ENCODE measurements at regions not wholly inside any gene's neighbourhood (a gene's known extent, or its start where the extent isn't known, plus 50 kb on each side); places are given as distances from the start of the nearest gene placed in this dataset.

DNA sequence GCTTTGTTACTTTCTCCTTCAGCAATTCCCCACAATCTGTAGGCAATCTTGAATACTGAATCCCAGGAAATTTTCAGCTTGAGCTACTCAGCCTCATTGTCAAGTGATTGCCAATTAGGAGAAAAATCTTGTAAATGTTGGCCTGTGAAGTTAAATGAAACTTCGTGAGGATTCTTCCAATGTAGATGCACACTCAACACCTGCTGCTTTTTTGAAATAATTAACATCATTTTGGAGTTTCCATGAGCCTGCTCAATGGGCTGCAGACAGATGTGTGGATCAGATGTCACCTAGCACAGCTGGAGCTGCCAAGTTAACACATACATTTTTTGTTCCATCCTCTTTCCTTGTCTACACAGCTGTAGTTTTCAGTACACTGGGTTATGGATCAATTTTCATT, 645.6 kb upstream of the LUZP2 start:
- Histone ChIP-seq H3K4me3 (ENCODE audit: control insufficient read depth in 2 of 3, extremely low read depth in 1 of 3, insufficient read depth in 2 of 3, low read depth in 1 of 3, low read length in 3 of 3) (no peak overlapping the region), H3K36me3 (ENCODE audit: control insufficient read depth in 2 of 2, extremely low read depth in 1 of 2, insufficient read depth in 2 of 2, low read length in 2 of 2) (no peaks in the 10 kb centered on the region), H3K9ac (ENCODE audit: control insufficient read depth, extremely low read depth, insufficient read depth, low read length) (no peak overlapping the region), H3K4me1 (ENCODE audit: control insufficient read depth, extremely low read depth, insufficient read depth, low read length) (no peaks in the 10 kb centered on the region), H2AFZ (ENCODE audit: control insufficient read depth, low read length) (no peak overlapping the region), H3K9me3 (ENCODE audit: control insufficient read depth, low read depth, low read length) (no peaks in the 10 kb centered on the region), H4K20me1 (ENCODE audit: control insufficient read depth, extremely low read depth, insufficient read depth, low read length) (no peaks in the 10 kb centered on the region), H3K79me2 (ENCODE audit: control insufficient read depth, insufficient read depth, low read length) (no peaks in the 10 kb centered on the region), H3K27me3 (ENCODE audit: control insufficient read depth, extremely low read depth, insufficient read depth, low read length) (no peaks in the 10 kb centered on the region), H3K9me1 (ENCODE audit: control insufficient read depth, extremely low read depth, insufficient read depth, low read length) (no peaks in the 10 kb centered on the region), H3K4me2 (ENCODE audit: control insufficient read depth, extremely low read depth, insufficient read depth, low read depth, low read length) (no peak overlapping the region), H3K27ac (ENCODE audit: control insufficient read depth, insufficient read depth, low read length) (no peak overlapping the region)
- TF ChIP-seq, protein P1, sequence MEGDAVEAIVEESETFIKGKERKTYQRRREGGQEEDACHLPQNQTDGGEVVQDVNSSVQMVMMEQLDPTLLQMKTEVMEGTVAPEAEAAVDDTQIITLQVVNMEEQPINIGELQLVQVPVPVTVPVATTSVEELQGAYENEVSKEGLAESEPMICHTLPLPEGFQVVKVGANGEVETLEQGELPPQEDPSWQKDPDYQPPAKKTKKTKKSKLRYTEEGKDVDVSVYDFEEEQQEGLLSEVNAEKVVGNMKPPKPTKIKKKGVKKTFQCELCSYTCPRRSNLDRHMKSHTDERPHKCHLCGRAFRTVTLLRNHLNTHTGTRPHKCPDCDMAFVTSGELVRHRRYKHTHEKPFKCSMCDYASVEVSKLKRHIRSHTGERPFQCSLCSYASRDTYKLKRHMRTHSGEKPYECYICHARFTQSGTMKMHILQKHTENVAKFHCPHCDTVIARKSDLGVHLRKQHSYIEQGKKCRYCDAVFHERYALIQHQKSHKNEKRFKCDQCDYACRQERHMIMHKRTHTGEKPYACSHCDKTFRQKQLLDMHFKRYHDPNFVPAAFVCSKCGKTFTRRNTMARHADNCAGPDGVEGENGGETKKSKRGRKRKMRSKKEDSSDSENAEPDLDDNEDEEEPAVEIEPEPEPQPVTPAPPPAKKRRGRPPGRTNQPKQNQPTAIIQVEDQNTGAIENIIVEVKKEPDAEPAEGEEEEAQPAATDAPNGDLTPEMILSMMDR (optimal IDR thresholded peaks at IDR 0.05 in 1 of 3, IDR thresholded peaks at IDR 0.05 in 1 of 3, conservative IDR thresholded peaks at IDR 0.05 in 1 of 3; ENCODE audit: extremely low read depth in 1 of 3, insufficient read depth in 2 of 3, low read length in 3 of 3), result no peak
- TF ChIP-seq EZH2 (IDR thresholded peaks at IDR 0.05; ENCODE audit: low read length), result no peak
- FAIRE-seq (no peak), DNase-seq (ENCODE audit: low read depth, low spot score) (no peak)
- dilution Hi-C loops (cut with MboI; ENCODE audit: extremely low pct_ligation_motif_present, low sequenced_read_pairs), result no loop called here

DNA sequence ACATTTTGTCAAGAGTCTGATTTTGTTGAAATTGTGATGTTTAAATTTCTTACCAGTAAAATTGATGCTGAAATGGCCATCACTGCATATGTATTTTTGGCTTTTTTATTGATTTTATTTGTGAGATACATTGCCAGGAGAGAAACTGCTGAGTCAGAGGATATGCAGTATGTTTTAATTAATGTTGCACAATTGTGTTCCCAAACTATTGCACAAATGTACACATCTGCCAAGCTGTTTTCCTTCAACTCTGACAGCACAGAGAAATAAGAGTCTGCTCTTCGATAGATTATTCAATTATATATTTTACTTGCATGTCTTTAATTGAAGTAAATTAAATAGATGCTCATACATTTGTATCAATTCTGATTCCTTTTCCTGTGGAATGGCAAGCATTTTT, 640.2 kb upstream of the LUZP2 start:
- Histone ChIP-seq H2AFZ (ENCODE audit: control insufficient read depth, low read length) (no peak overlapping the region), H3K4me2 (ENCODE audit: control insufficient read depth, extremely low read depth, insufficient read depth, low read depth, low read length) (no peak overlapping the region)
- no peak for FAIRE-seq

More for the DNA sequence above, 640.2 kb upstream of the LUZP2 start:
- Histone ChIP-seq H3K9me3 (ENCODE audit: control insufficient read depth, low read depth, low read length) (no peaks in the 10 kb centered on the region), H3K9ac (ENCODE audit: control insufficient read depth, extremely low read depth, insufficient read depth, low read length) (no peak overlapping the region), H3K79me2 (ENCODE audit: control insufficient read depth, insufficient read depth, low read length) (no peaks in the 10 kb centered on the region), H3K4me1 (ENCODE audit: control insufficient read depth, extremely low read depth, insufficient read depth, low read length) (no peaks in the 10 kb centered on the region), H3K36me3 (ENCODE audit: control insufficient read depth in 2 of 2, extremely low read depth in 1 of 2, insufficient read depth in 2 of 2, low read length in 2 of 2) (no peaks in the 10 kb centered on the region), H4K20me1 (ENCODE audit: control insufficient read depth, extremely low read depth, insufficient read depth, low read length) (no peaks in the 10 kb centered on the region), H3K9me1 (ENCODE audit: control insufficient read depth, extremely low read depth, insufficient read depth, low read length) (no peaks in the 10 kb centered on the region), H3K27me3 (ENCODE audit: control insufficient read depth, extremely low read depth, insufficient read depth, low read length) (no peaks in the 10 kb centered on the region), H3K4me3 (ENCODE audit: control insufficient read depth in 2 of 3, extremely low read depth in 1 of 3, insufficient read depth in 2 of 3, low read depth in 1 of 3, low read length in 3 of 3) (no peak overlapping the region), H3K27ac (ENCODE audit: control insufficient read depth, insufficient read depth, low read length) (no peak overlapping the region)
- no peak for DNase-seq (ENCODE audit: low read depth, low spot score)
- TF ChIP-seq, protein P1 (optimal IDR thresholded peaks at IDR 0.05 in 1 of 3, IDR thresholded peaks at IDR 0.05 in 1 of 3, conservative IDR thresholded peaks at IDR 0.05 in 1 of 3; ENCODE audit: extremely low read depth in 1 of 3, insufficient read depth in 2 of 3, low read length in 3 of 3), result no peak
- no peak for TF ChIP-seq EZH2 (IDR thresholded peaks at IDR 0.05; ENCODE audit: low read length)
- dilution Hi-C loops (cut with MboI; ENCODE audit: extremely low pct_ligation_motif_present, low sequenced_read_pairs), result no loop called here
